ENCODE measurements at regions not wholly inside any gene's neighbourhood (a gene's known extent, or its start where the extent isn't known, plus 50 kb on each side); places are given as distances from the start of the nearest gene placed in this dataset.
"Not testable (repeated sequence)": the region's sequence is repeated elsewhere in the genome, so short reads cannot be mapped to it uniquely, and the experiment has no call there.

GRCh38 chr2:129799036-129799958 is 180.2 kb upstream of the RAB6C start:
- no peak for DNase-seq

GRCh38 chr2:129800285-129800684 is 179.2 kb upstream of the RAB6C start:
- DNase-seq, result no peak

GRCh38 chr2:129800686-129801085 is 178.8 kb upstream of the RAB6C start:
- DNase-seq, result no peak

- DNase-seq, result no peak
Observed at GRCh38 chr2:129801575-129801974, 177.9 kb upstream of the RAB6C start.

- DNase-seq, result no peak
Observed at GRCh38 chr2:129802290-129802689, 177.2 kb upstream of the RAB6C start.

GRCh38 chr2:129803032-129803431 is 176.4 kb upstream of the RAB6C start:
- no peak for DNase-seq

GRCh38 chr2:129803871-129804270 is 175.6 kb upstream of the RAB6C start:
- DNase-seq, result no peak

GRCh38 chr2:129805899-129806298 is 173.6 kb upstream of the RAB6C start:
- DNase-seq, result no peak

- DNase-seq, result no peak
Observed at GRCh38 chr2:129806317-129806716, 173.1 kb upstream of the RAB6C start.

GRCh38 chr2:129806990-129807389 is 172.5 kb upstream of the RAB6C start:
- DNase-seq, result no peak

GRCh38 chr2:129807642-129808338 is 171.7 kb upstream of the RAB6C start:
- not testable (repeated sequence) for DNase-seq

- no peak for DNase-seq
Observed at GRCh38 chr2:129810521-129810920, 168.9 kb upstream of the RAB6C start.

- no peak for DNase-seq
Observed at GRCh38 chr2:129812071-129812470, 167.4 kb upstream of the RAB6C start.

GRCh38 chr2:129812654-129813053 is 166.8 kb upstream of the RAB6C start:
- DNase-seq, result no peak

- DNase-seq, result no peak
Observed at GRCh38 chr2:129813404-129813803, 166.1 kb upstream of the RAB6C start.

- DNase-seq, result no peak
Observed at GRCh38 chr2:129816813-129817574, 162.5 kb upstream of the RAB6C start.

- DNase-seq, result no peak
Observed at GRCh38 chr2:129819855-129820254, 159.6 kb upstream of the RAB6C start.

- no peak for DNase-seq
Observed at GRCh38 chr2:129820908-129821307, 158.6 kb upstream of the RAB6C start.

GRCh38 chr2:129821445-129821844 is 158.0 kb upstream of the RAB6C start:
- DNase-seq, result no peak

GRCh38 chr2:129823044-129823443 is 156.4 kb upstream of the RAB6C start:
- DNase-seq, result no peak

GRCh38 chr2:129827311-129828090 is 152.0 kb upstream of the RAB6C start:
- no peak for DNase-seq

GRCh38 chr2:129828792-129829191 is 150.7 kb upstream of the RAB6C start:
- no peak for DNase-seq

- no peak for DNase-seq
Observed at GRCh38 chr2:129829588-129829987, 149.9 kb upstream of the RAB6C start.

All from NCI-H1417 treated with DMSO at 0.1 percent for 48 hours (cell line).